Activated naive CD4-positive, alpha-beta T cell treated with anti-CD3 and anti-CD28 coated beads, Interleukin-2, amount 10 ng/mL, durations not matched to agents 7 days and 5 days (primary cell): ENCODE measurements at regions not wholly inside any gene's neighbourhood (a gene's known extent, or its start where the extent isn't known, plus 50 kb on each side); places are given as distances from the start of the nearest gene placed in this dataset.

Experiments
- CTCF ChIA-PET: fragments of 350-600 bp; sonication (Branson Sonifier 250); formaldehyde crosslinking; loops from one replicate; lab custom pipeline; 2021; ENCODE audit warnings: antibody characterized with exemption; lab: Charles Lee
- DNase-seq: peaks from one replicate; pipeline ENCODE4 v3.0.0-alpha.2; 2020
- H3K27ac Mint-ChIP-seq: one replicate; pipeline ENCODE4 v1.8.0; 2021; ENCODE audit warnings: mild to moderate bottlenecking, moderate library complexity, mixed read lengths
- H3K27me3 Mint-ChIP-seq: one replicate; pipeline ENCODE4 v1.8.0; 2021; ENCODE audit warnings: mild to moderate bottlenecking, mixed read lengths
- H3K36me3 Mint-ChIP-seq: one replicate; pipeline ENCODE4 v1.8.0; 2021; ENCODE audit warnings: mixed read lengths
- H3K4me1 Mint-ChIP-seq: one replicate; pipeline ENCODE4 v1.8.0; 2021; ENCODE audit warnings: mixed read lengths
- H3K4me3 Mint-ChIP-seq: one replicate; pipeline ENCODE4 v1.8.0; 2021; ENCODE audit warnings: mild to moderate bottlenecking, moderate library complexity, mixed read lengths
- H3K9me3 Mint-ChIP-seq: one replicate; pipeline ENCODE4 v1.8.0; 2021; ENCODE audit warnings: mixed read lengths

GRCh38 chr5:2674456-2674855, 77.0 kb downstream of the IRX2 start:
- Mint-ChIP-seq H3K4me1 (no peaks in the 10 kb centered on the region), H3K4me3 (no peak overlapping the region), H3K27me3 (no peaks in the 10 kb centered on the region), H3K27ac (no peak overlapping the region), H3K36me3 (no peaks in the 10 kb centered on the region), H3K9me3 (peaks cover 2% of the 10 kb centered on the region)
- CTCF ChIA-PET, result no interaction called here
- no peak for DNase-seq

GRCh38 chr5:2670940-2671339, 80.5 kb downstream of the IRX2 start:
- Mint-ChIP-seq H3K27me3 (no peaks in the 10 kb centered on the region), H3K27ac (no peak overlapping the region), H3K4me1 (no peaks in the 10 kb centered on the region), H3K9me3 (no peaks in the 10 kb centered on the region), H3K4me3 (no peak overlapping the region), H3K36me3 (no peaks in the 10 kb centered on the region)
- DNase-seq, result no peak
- CTCF ChIA-PET, result no interaction called here

- no peak overlapping the region for H3K4me3 Mint-ChIP-seq
- no peaks in the 10 kb centered on the region for H3K36me3 Mint-ChIP-seq
- H3K4me1 Mint-ChIP-seq, result no peaks in the 10 kb centered on the region
- no peak for DNase-seq
- no peak overlapping the region for H3K27ac Mint-ChIP-seq
- no peaks in the 10 kb centered on the region for H3K9me3 Mint-ChIP-seq
- CTCF ChIA-PET, result no interaction called here
- H3K27me3 Mint-ChIP-seq, result no peaks in the 10 kb centered on the region
Measured at GRCh38 chr5:2669913-2670312, 81.6 kb downstream of the IRX2 start.

- no peaks in the 10 kb centered on the region for H3K9me3 Mint-ChIP-seq
- H3K4me3 Mint-ChIP-seq, result no peak overlapping the region
- H3K27ac Mint-ChIP-seq, result no peak overlapping the region
- CTCF ChIA-PET, result no interaction called here
- no peaks in the 10 kb centered on the region for H3K36me3 Mint-ChIP-seq
- H3K27me3 Mint-ChIP-seq, result no peaks in the 10 kb centered on the region
- H3K4me1 Mint-ChIP-seq, result no peaks in the 10 kb centered on the region
- no peak for DNase-seq
Measured at GRCh38 chr5:2669259-2669658, 82.2 kb downstream of the IRX2 start.

- Mint-ChIP-seq H3K9me3 (peaks cover 1% of the 10 kb centered on the region), H3K36me3 (no peaks in the 10 kb centered on the region), H3K27ac (no peak overlapping the region), H3K27me3 (no peaks in the 10 kb centered on the region), H3K4me3 (no peak overlapping the region), H3K4me1 (no peaks in the 10 kb centered on the region)
- DNase-seq, result no peak
- CTCF ChIA-PET, result no interaction called here
Measured at GRCh38 chr5:2666081-2666480, 85.4 kb downstream of the IRX2 start.

- no peaks in the 10 kb centered on the region for H3K4me1 Mint-ChIP-seq
- H3K36me3 Mint-ChIP-seq, result no peaks in the 10 kb centered on the region
- DNase-seq, result no peak
- H3K4me3 Mint-ChIP-seq, result no peak overlapping the region
- H3K27me3 Mint-ChIP-seq, result no peaks in the 10 kb centered on the region
- H3K27ac Mint-ChIP-seq, result no peak overlapping the region
- CTCF ChIA-PET, result no interaction called here
- peaks cover 1% of the 10 kb centered on the region for H3K9me3 Mint-ChIP-seq
Measured at GRCh38 chr5:2663489-2663888, 88.0 kb downstream of the IRX2 start.

GRCh38 chr5:2660315-2660714, 91.2 kb downstream of the IRX2 start:
- DNase-seq, result no peak
- no peak overlapping the region for H3K27ac Mint-ChIP-seq
- H3K27me3 Mint-ChIP-seq, result no peaks in the 10 kb centered on the region
- H3K36me3 Mint-ChIP-seq, result no peaks in the 10 kb centered on the region
- CTCF ChIA-PET, result no interaction called here
- H3K9me3 Mint-ChIP-seq, result peaks cover 1% of the 10 kb centered on the region
- H3K4me3 Mint-ChIP-seq, result no peak overlapping the region
- no peaks in the 10 kb centered on the region for H3K4me1 Mint-ChIP-seq

GRCh38 chr5:2658881-2659470, 92.5 kb downstream of the IRX2 start:
- Mint-ChIP-seq H3K27ac (no peak overlapping the region), H3K27me3 (no peaks in the 10 kb centered on the region), H3K4me3 (no peak overlapping the region), H3K9me3 (peaks cover 1% of the 10 kb centered on the region), H3K36me3 (no peaks in the 10 kb centered on the region), H3K4me1 (no peaks in the 10 kb centered on the region)
- CTCF ChIA-PET, result interaction anchor here (0.6 kb wide), 1 partner anchor 64 kb away, joined by 4 read pairs; no protein-coding TSS in a partner anchor
- DNase-seq, result no peak

- peaks cover 1% of the 10 kb centered on the region for H3K9me3 Mint-ChIP-seq
- no peak overlapping the region for H3K4me3 Mint-ChIP-seq
- no peaks in the 10 kb centered on the region for H3K27me3 Mint-ChIP-seq
- H3K36me3 Mint-ChIP-seq, result no peaks in the 10 kb centered on the region
- DNase-seq, result no peak
- H3K27ac Mint-ChIP-seq, result no peak overlapping the region
- no peaks in the 10 kb centered on the region for H3K4me1 Mint-ChIP-seq
- CTCF ChIA-PET, result interaction anchor here (0.6 kb wide), 1 partner anchor 65 kb away, joined by 4 read pairs; no protein-coding TSS in a partner anchor
Measured at GRCh38 chr5:2658447-2658846, 93.0 kb downstream of the IRX2 start.

- H3K4me1 Mint-ChIP-seq, result no peaks in the 10 kb centered on the region
- no peaks in the 10 kb centered on the region for H3K27me3 Mint-ChIP-seq
- CTCF ChIA-PET, result no interaction called here
- no peaks in the 10 kb centered on the region for H3K36me3 Mint-ChIP-seq
- no peak for DNase-seq
- H3K4me3 Mint-ChIP-seq, result no peak overlapping the region
- no peaks in the 10 kb centered on the region for H3K9me3 Mint-ChIP-seq
- H3K27ac Mint-ChIP-seq, result no peak overlapping the region
Measured at GRCh38 chr5:2657151-2657550, 94.3 kb downstream of the IRX2 start.

- H3K9me3 Mint-ChIP-seq, result no peaks in the 10 kb centered on the region
- H3K27ac Mint-ChIP-seq, result no peak overlapping the region
- CTCF ChIA-PET, result no interaction called here
- no peaks in the 10 kb centered on the region for H3K4me1 Mint-ChIP-seq
- DNase-seq, result no peak
- H3K27me3 Mint-ChIP-seq, result no peaks in the 10 kb centered on the region
- H3K4me3 Mint-ChIP-seq, result no peak overlapping the region
- H3K36me3 Mint-ChIP-seq, result no peaks in the 10 kb centered on the region
Measured at GRCh38 chr5:2656206-2656605, 95.3 kb downstream of the IRX2 start.

GRCh38 chr5:2653991-2654390, 97.5 kb downstream of the IRX2 start:
- no peak for DNase-seq
- CTCF ChIA-PET, result no interaction called here
- Mint-ChIP-seq H3K9me3 (no peaks in the 10 kb centered on the region), H3K27ac (no peak overlapping the region), H3K4me1 (no peaks in the 10 kb centered on the region), H3K27me3 (no peaks in the 10 kb centered on the region), H3K36me3 (no peaks in the 10 kb centered on the region), H3K4me3 (no peak overlapping the region)

GRCh38 chr5:2651116-2651515, 100.4 kb downstream of the IRX2 start:
- Mint-ChIP-seq H3K4me3 (no peak overlapping the region), H3K36me3 (no peaks in the 10 kb centered on the region), H3K4me1 (no peaks in the 10 kb centered on the region), H3K9me3 (peaks cover 2% of the 10 kb centered on the region), H3K27me3 (no peaks in the 10 kb centered on the region), H3K27ac (no peak overlapping the region)
- DNase-seq, result no peak
- CTCF ChIA-PET, result no interaction called here

GRCh38 chr5:2642684-2643345, 108.7 kb downstream of the IRX2 start:
- Mint-ChIP-seq H3K27me3 (no peaks in the 10 kb centered on the region), H3K9me3 (peaks cover 5% of the 10 kb centered on the region)

GRCh38 chr5:2640717-2641116, 110.8 kb downstream of the IRX2 start:
- Mint-ChIP-seq H3K27ac (no peak overlapping the region), H3K4me3 (no peak overlapping the region), H3K4me1 (no peaks in the 10 kb centered on the region), H3K27me3 (no peaks in the 10 kb centered on the region), H3K9me3 (peaks cover 6% of the 10 kb centered on the region), H3K36me3 (no peaks in the 10 kb centered on the region)
- CTCF ChIA-PET, result no interaction called here
- DNase-seq, result no peak

More at GRCh38 chr5:2642684-2643345, 108.7 kb downstream of the IRX2 start:
- H3K27ac Mint-ChIP-seq, result no peak overlapping the region
- H3K4me3 Mint-ChIP-seq, result no peak overlapping the region
- CTCF ChIA-PET, result no interaction called here
- no peaks in the 10 kb centered on the region for H3K4me1 Mint-ChIP-seq
- no peak for DNase-seq
- H3K36me3 Mint-ChIP-seq, result no peaks in the 10 kb centered on the region
